HG03045 (cell line): ENCODE measurements at regions not wholly inside any gene's neighbourhood (a gene's known extent, or its start where the extent isn't known, plus 50 kb on each side); places are given as distances from the start of the nearest gene placed in this dataset.

Experiments
- ATAC-seq: cut with Tn5 transposase; IDR thresholded peaks from one replicate; pipeline ENCODE4 v1.9.1; 2021; ENCODE audit warnings: mild to moderate bottlenecking, moderate library complexity; ENCODE audit not compliant: unreplicated experiment

DNA sequence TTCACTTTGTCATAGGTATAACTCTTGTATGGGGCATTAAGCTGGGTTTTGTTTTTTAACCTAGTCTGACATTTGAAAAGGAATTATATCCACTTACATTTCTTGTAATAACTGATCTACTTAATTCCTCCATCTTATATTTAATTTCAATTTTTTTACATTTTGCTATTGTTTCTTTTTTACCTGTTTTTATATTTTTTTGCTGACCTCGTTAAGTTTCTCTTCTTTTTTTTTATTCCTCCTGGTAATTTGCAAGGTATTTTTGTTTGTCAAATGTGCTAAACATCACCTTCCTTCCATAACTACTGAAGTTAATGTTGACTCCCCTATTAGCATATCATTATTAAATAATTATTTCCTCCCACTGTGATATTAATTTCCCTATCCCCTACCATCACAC lies 87.7 kb upstream of the NR2F2 start:
- ATAC-seq: no peak

DNA sequence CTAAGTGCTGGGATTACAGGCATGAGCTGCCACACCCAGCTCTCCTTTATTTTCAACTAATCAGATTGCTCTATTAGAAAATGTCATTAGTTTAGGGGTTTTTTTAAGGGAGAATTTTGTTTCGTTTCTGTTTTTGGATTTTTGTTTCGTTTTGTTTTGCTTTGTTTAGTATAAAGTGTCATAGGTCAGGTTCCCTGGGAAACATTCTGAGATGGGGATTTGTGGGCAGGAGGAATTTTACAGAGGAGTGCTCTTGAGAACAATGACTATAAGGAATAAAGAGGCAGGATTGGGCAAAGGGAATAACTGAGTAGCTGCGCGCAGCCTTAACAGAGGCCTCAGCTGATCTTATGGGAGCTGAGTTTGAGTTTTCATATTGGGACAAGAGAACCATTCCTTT lies 86.8 kb upstream of the NR2F2 start:
- no peak for ATAC-seq

DNA sequence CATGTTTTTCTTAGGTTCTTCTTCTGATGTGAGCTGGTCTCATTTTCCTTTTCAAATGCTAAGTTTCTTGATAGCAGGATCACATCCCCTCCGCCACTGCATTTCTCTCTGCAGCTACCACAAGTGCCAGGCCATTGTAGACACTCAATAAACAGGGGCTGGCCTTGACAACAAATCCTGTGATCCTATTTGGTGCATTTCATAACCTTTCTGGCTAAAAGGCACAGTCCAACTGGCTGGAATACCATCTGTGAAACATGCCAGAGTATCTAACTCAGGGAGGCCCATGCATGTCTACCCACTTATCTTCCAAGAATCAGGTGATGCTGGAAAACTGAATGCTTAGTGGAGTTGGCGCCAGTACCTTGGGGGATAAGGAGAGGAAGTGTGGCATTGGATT lies 85.2 kb upstream of the NR2F2 start:
- ATAC-seq: no peak

DNA sequence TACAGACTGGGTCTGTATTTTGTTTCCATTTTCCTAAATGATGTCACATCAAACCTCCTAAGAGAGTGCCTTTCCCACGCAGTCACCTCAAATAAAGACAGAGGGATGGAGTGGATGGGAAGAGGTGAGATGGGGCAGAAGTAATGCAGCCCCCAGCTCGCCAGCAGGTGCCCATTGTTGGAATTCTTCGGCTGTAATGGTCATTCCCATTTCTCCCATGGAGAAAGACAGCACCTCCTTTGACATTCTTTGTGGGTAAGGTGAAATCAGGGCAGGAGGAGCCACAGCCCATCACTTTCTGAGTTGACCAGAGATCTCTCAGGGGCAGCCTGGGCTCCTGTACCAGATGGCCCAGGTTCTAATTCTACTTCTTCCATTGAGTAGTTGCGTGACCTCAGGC lies 84.4 kb upstream of the NR2F2 start:
- ATAC-seq: no peak

DNA sequence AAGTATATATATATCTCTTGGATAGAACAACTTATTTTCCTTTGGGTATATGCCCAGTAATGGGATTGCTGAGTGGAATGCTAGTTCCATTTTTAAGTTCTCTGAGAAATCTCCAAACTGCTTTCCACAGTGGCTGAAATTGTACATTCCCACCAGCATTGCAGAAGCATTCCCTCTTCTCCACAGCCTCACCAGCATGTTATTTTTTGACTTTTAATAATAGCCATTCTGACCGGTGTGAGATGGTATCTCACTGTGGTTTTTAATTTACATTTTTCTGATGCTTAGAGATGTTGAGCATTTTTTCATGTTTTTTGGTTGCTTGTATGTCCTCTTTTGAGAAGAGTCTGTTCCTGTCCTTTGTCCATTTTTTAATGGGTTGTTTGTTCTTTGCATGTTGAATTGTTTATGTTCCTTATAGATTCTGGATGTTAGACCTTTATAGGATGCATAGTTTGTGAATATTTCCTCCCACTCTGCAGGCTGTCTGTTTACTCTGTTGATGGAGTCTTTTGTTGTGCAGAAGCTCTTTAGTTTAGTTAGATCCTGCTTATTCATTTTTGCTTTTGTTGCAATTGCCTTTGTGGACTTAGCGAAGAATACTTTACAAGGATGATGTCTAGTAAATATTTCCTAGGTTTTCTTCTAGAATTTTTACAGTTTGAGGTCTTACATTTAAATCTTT lies 82.7 kb upstream of the NR2F2 start:
- no peak for ATAC-seq

DNA sequence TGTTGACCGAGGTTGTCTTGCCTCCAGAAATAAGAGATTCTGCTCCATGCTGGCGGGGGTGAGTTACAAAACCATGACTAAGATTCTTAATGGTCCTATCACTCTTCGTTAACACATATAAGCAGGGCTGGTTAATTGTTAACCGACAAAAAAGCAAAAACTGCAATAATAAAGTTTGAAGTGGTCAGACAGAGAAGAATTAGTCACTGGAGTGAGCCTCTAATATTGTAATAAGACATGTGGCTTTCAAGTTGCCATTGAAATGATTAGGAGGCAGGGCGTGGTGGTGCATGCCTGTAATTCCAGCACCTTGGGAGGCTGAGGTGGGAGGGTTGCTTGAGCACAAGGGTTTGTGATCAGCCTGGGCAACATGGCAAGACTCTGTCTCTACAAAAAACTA lies 78.4 kb upstream of the NR2F2 start:
- no peak for ATAC-seq

DNA sequence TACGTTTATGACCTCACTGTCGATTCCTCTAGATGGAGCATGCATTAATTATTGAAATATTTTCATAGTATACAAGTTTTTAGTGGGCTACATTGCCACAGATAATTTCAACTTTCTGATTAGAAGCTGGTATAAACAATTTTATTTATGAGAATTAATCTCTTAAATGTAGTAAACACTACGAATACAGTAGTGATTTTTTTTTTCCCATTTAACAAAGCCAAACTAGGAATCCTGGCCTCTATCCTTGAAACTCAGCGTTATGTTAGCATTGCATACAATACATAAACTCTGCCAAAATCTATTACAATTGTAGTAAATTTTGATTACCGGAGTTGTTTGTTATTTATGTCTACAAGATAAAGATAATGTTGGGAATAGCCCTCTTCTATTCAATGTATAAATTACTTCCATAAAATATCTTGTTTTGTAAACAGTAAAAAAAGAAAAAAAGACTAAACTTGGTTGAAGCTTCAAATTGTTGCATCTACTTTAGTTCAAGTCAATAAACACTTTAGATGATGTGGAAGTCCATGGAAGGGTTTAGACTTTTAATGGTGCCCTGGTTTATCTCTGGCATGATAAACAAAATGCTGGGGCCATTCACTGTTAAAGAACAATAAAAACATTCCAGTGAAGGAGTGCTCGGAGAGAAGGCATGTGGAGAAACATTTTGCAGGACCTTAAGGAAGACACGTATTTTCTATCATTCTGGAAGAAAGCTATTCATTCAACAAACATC lies 77.3 kb upstream of the NR2F2 start:
- no peak for ATAC-seq

DNA sequence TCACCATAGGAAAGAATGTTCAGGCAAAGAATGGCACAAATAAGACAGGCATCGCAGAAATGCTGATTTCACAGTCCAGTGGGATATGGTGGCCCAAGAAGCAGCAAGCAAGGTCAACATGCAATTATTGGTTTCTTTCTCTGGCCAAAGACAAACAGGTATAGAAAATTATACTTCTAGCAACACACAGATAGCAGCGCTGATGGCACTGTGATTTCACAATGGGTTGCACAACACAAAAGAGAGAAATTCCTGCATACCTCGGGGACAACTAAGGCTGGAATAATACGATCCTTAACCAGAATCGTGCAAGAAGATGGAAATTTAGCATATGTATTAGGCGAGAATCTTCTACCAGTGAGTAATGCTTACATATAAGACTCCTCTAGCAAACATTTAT lies 76.3 kb upstream of the NR2F2 start:
- ATAC-seq: no peak

DNA sequence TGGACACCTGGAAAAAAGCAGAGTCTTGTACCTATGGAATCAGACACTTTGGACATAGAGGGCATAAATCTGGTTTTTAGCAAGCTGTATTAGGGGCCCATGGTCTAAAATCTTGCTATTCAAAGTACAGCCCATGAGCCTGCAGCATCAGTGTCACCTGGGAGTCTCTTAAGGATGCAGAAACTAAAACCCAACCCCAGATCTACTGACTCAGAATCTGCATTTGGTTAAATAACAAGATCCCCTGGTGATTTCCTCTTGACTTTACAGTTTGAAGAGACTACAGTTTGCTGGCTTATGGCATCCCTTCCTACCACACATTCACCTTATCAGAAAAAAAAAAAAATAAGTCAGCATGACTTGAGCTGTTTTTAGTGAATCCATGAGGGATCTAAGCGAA lies 74.9 kb upstream of the NR2F2 start:
- no peak for ATAC-seq

DNA sequence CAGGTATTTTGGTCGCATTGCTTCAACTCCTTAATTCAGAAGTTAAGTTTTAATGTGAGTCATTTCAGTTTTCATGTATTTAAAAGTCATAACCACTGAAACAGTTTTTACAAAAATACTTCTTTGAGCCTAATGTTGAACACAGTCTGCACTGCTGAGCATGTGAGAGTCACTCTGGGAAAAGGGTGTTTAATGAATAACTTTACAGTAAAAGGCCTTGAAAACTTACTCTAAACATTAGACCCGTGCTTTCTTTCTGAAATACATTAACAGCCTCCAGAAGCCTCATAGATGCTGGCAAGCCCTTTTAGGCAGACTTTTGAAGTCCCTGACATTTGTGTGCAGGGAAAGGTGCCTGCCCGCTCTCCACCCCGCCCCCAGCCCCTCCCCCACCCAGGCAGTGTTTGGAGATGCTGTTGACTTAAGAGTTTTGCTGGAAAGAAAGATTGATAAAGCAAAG lies 68.9 kb upstream of the NR2F2 start:
- ATAC-seq: peak; percentile 65

DNA sequence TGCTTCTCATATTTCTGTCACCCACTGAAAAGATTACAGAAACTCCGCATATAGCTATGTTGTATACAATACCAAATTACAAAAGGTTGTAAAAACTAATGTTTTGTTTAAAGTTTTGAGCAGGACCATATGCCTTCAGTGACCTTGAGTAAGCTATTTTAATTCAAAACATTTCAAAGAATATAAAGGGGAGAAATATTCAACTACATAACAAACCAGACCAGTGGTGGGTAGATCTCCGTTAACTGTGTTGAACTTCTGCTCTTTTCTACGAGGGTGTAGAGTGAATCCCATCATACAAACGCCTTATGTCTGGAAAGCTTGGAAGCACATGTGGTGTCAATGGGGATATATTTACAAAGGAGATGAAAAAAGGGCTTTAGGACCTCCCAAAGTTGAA lies 68.4 kb upstream of the NR2F2 start:
- no peak for ATAC-seq

DNA sequence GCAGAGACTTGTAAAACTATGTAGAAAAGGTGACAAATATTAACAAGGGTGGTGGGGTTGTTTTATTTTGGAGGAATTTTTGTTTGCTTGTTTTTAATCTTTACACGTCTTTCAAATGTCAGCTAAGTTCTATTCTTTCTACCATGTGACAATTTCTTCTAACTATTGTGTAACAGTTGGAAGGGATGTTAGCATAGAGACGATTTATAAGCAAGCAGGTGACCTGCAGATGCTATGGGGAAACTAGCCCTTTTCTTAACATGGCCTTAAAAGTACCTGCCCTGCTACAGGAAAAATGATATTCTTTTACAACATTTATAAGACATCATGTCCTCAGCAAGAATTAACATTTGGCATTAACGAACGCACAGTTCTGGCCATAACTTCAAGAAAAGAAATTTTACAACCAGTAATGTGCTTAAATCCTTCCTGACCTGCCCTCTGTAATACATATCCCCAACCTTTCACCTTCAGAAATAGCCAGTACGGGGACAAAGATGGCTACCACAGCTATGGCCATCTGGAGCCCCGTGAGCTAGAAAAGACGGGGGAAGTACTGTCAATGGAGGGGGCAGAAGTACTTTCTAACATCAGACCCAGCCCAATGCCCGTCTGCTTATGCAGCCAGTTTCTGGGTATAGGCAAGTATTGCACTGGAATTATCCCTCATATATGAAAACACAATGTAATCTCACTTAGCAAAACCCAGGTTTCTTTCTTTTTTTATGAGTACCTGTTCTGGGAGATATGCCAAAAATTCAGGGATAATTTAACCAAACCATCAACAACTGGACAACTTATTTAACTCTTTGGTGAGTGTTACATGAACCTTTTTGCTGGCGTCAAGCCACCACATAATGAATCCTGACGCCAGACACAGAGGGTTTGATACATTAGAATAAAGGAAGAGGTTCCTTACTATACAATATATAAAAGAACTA lies 67.7 kb upstream of the NR2F2 start:
- no peak for ATAC-seq

DNA sequence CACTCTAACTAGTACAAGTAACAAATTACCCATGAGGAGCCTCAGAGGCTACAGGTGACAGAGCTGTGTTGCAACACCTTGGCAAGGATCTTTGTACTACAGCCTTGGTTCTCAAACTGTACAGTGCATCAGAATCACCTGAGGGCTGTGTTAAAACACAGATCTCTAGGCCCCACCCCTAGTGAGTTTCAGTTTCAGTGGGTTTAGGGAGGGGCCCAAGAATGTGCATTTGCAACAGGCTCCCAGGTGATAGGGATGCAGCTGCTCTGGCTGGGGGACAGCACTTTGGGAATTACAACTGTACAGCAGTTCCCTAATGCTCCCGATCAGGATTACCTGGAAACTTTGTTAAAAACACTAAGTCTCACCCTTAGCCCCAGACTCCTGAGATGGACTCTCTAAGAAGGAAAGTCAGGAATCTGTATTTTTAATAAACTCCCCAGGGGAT lies 66.1 kb upstream of the NR2F2 start:
- ATAC-seq: no peak

DNA sequence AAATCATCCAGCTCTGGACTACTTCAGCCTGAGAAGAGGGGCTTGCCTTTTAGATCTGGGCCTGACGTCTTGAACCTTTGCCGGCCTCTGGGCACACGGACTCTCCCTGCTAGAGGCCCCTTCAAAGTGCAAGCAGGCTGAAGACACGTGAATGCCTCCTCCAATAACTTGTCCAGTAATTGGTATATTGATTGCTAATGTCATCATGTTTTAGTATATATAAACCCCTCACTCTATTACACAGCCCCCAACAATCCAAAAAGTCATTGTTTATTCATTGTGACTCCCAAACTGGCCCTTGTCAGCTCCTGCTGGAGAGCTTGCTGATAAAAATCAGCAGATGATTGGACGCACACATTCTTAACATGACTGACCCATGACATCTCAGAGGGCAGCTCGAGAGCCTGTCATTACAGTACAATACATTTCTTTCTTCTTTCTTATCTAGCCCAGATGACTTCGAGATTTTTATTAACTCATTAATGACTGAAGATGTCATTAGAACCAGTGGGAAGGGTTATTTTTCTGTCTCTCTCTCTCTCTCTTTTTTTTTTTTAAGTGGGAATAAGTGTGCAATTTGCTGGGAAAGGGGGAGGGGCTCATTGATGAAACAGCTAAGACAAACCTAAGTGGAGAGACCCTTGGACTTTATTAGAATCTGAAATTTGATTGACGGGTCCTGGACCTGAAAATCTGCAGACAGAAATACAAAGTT lies 65.5 kb upstream of the NR2F2 start:
- no peak for ATAC-seq

DNA sequence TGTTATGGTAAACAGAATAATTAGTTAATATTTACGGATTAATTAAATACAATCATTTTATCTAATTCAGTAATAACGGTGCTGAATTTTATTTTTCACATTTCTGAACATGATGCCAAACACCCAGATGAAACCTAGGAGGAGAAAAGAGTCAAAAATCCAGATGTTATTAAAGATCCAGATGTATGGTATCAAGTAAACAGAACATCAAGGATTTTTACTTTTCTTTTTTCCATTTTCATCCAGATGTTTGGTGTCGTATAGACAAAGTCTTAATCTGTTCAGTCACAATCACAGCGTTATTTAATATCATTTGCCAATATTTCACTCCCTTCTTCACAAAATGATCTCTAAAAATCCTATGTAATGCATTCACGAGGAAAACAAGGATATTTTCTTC lies 64.0 kb upstream of the NR2F2 start:
- no peak for ATAC-seq

DNA sequence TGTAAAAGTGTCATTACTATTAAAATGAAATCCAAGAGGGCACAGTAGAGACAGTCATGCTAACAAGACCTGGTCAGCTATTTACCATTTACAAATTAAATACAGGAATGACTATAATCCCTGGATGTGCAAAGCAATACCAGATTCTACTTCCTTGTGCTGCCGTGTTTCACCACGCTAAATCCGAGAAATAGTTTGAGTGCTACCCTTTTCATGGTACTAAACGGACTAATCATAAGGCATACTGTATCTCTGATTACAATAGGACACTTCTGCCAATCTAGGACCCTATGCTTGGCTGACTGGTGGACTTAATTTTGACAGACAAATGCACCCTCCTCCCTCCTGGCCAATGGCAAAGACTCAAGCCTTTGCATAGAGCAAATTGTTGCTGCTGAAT lies 63.0 kb upstream of the NR2F2 start:
- ATAC-seq: no peak

DNA sequence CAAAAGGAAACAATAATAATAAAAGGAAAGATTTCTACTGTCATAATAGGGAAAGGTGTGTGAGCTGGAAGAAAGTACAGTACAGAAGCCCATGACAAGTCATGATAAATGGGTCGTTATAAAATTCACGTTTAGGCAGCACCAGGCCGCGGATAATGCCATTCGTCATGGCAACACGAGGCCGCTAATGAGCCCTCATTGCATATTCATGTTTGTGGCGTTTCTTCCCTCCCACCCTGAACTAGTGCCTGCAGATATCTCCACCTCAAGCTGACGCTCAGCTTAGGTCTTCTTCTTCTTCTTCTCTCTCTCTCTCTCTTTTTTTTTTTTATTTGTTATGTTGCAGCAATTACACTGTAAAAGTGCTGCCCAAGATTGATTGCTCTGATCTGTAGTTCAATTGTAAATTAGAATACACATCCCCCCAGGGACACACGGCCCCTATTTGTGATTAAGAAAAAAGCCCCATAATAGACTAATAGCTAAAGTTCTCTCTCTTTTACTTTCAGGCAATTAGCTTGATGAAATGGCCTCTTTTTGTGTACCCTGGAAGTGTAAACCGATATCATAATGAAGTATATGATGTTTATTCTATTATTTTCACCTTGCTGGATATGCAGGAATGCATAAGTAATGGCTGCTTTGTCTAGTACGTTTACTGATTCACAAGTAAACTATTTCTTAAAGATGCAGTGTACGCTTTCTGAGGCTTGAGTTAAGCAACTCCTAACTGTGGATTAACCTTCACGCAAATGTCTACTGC lies 61.9 kb upstream of the NR2F2 start:
- ATAC-seq: no peak

DNA sequence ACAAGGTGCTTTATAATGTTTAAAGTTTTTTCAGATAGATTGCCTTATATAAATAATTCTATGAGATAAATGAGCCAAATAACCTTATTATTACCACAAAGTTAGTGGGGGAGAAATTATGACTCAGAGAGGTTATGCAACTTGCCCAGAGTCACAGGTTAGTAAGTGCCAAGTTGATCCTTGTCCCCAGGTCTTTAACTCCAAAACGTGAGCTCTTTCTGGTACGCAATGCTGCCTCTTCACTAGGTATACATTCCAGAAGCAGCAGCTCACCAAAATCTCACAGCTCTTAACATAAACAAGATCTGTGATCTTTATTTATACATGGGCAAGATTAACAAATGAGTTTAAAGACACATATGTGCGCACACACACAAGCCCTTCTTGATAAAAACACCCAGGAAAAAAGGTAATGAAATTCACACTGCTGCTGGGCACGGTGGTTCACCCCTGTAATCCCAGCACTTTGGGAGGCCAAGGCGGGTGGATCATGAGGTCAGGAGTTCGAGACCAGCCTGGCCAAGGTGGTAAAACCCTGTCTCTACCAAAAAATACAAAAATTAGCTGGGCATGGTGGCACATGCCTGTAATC lies 59.8 kb upstream of the NR2F2 start:
- no peak for ATAC-seq

DNA sequence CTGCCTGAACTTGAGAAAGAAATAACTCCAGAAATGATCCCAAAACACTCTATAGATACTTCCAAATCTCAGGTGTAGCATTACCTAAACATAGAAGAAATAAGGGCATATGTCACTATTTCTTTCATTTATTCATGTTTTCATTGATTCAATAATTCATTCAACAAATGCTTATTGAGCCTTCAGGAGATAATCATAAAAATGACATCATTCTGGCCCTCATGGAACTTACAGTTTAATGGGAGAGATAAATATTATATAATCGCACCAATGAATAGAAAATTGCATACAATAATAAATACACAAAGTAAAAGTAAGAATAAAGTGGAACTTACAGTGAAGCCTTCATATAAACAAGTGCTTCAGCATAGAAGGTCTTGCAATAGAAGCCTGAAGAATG lies 58.1 kb upstream of the NR2F2 start:
- no peak for ATAC-seq
